HFF-Myc (cell line): ENCODE measurements at regions not wholly inside any gene's neighbourhood (a gene's known extent, or its start where the extent isn't known, plus 50 kb on each side); places are given as distances from the start of the nearest gene placed in this dataset.

Experiments used
- DNase-seq: peaks from one replicate; pipeline ENCODE4 v3.0.0-alpha.2; 2011; ENCODE audit warnings: low read depth; ENCODE audit errors: extremely low read depth
- H3K4me3 ChIP-seq: replicated peaks from 2 replicates; pipeline ENCODE4 v1.5.1; 2011; ENCODE audit warnings: low read depth, mild to moderate bottlenecking, control low read depth, low read length
- CTCF ChIP-seq: IDR thresholded peaks from 2 replicates; pipeline ENCODE4 v1.5.1; 2012; ENCODE audit warnings: mild to moderate bottlenecking, low read depth, low read length, control low read depth; ENCODE audit errors: missing control alignments

- DNase-seq, result no peak
- H3K4me3 ChIP-seq, result peak overlapping the region; percentile 18
- TF ChIP-seq CTCF, result no peak
These were observed 233.9 kb upstream of the ZNF217 start for GRCh38 chr20:53827292-53828087.

- DNase-seq, result no peak
- TF ChIP-seq CTCF, result no peak
- no peak overlapping the region for H3K4me3 ChIP-seq
These were observed 233.1 kb upstream of the ZNF217 start for GRCh38 chr20:53826597-53827291.

GRCh38 chr20:53826090-53826489, 232.5 kb upstream of the ZNF217 start:
- H3K4me3 ChIP-seq, result no peak overlapping the region
- TF ChIP-seq CTCF, result no peak
- no peak for DNase-seq

GRCh38 chr20:53825282-53825681, 231.6 kb upstream of the ZNF217 start:
- DNase-seq, result no peak
- TF ChIP-seq CTCF, result no peak
- H3K4me3 ChIP-seq, result no peak overlapping the region

- no peak for DNase-seq
- TF ChIP-seq CTCF, result no peak
- no peak overlapping the region for H3K4me3 ChIP-seq
These were observed 231.1 kb upstream of the ZNF217 start for GRCh38 chr20:53824779-53825178.

GRCh38 chr20:53823121-53823764, 229.6 kb upstream of the ZNF217 start:
- DNase-seq, result no peak
- no peak for TF ChIP-seq CTCF
- no peak overlapping the region for H3K4me3 ChIP-seq
